Islet precursor cell (in vitro differentiated cells): ENCODE measurements at regions not wholly inside any gene's neighbourhood (a gene's known extent, or its start where the extent isn't known, plus 50 kb on each side); places are given as distances from the start of the nearest gene placed in this dataset.

Experiments
- DNase-seq: peaks from one replicate; pipeline ENCODE4 v3.0.0-alpha.2; 2018

GRCh38 chr3:25262322-25262721 lies 165.7 kb upstream of the RARB start:
- DNase-seq: no peak

GRCh38 chr3:25265284-25265683 lies 162.8 kb upstream of the RARB start:
- no peak for DNase-seq

GRCh38 chr3:25266677-25267076 lies 161.4 kb upstream of the RARB start:
- peak; percentile 62 for DNase-seq

GRCh38 chr3:25272090-25272489 lies 156.0 kb upstream of the RARB start:
- no peak for DNase-seq

GRCh38 chr3:25273582-25274171 lies 154.4 kb upstream of the RARB start:
- no peak for DNase-seq

GRCh38 chr3:25277503-25277902 lies 150.6 kb upstream of the RARB start:
- DNase-seq: no peak

GRCh38 chr3:25281041-25281731 lies 146.9 kb upstream of the RARB start:
- no peak for DNase-seq

- no peak for DNase-seq
Observed at GRCh38 chr3:25281732-25282126, 146.3 kb upstream of the RARB start.

- no peak for DNase-seq
Observed at GRCh38 chr3:25283613-25284012, 144.4 kb upstream of the RARB start.

GRCh38 chr3:25284249-25284648 lies 143.8 kb upstream of the RARB start:
- DNase-seq: no peak

GRCh38 chr3:25287291-25287884 lies 140.7 kb upstream of the RARB start:
- DNase-seq: no peak

- no peak for DNase-seq
Observed at GRCh38 chr3:25288413-25288812, 139.7 kb upstream of the RARB start.

- DNase-seq: no peak
Observed at GRCh38 chr3:25289156-25289555, 138.9 kb upstream of the RARB start.

- DNase-seq: no peak
Observed at GRCh38 chr3:25289663-25290062, 138.4 kb upstream of the RARB start.

- no peak for DNase-seq
Observed at GRCh38 chr3:25291481-25291905, 136.6 kb upstream of the RARB start.

GRCh38 chr3:25292036-25292435 lies 136.0 kb upstream of the RARB start:
- DNase-seq: no peak

- no peak for DNase-seq
Observed at GRCh38 chr3:25292595-25292994, 135.5 kb upstream of the RARB start.

- DNase-seq: peak; percentile 65
Observed at GRCh38 chr3:25293736-25294135, 134.3 kb upstream of the RARB start.

- DNase-seq: no peak
Observed at GRCh38 chr3:25294169-25294805, 133.8 kb upstream of the RARB start.

GRCh38 chr3:25297667-25298585 lies 130.1 kb upstream of the RARB start:
- no peak for DNase-seq

- DNase-seq: no peak
Observed at GRCh38 chr3:25300141-25300540, 127.9 kb upstream of the RARB start.

GRCh38 chr3:25304916-25305315 lies 123.1 kb upstream of the RARB start:
- DNase-seq: no peak

- DNase-seq: no peak
Observed at GRCh38 chr3:25306066-25306465, 122.0 kb upstream of the RARB start.
